Activated CD4-positive, alpha-beta T cell treated with anti-CD3 and anti-CD28 coated beads for 36 hours (primary cell): ENCODE measurements at regions not wholly inside any gene's neighbourhood (a gene's known extent, or its start where the extent isn't known, plus 50 kb on each side); places are given as distances from the start of the nearest gene placed in this dataset.

ENCODE experiments used
- ATAC-seq: fragments of 200-7000 bp; cut with Tn5 transposase; one replicate; pipeline ENCODE4 v1.10.0; 2021; ENCODE audit warnings: mild to moderate bottlenecking, moderate library complexity
- CTCF ChIA-PET: fragments of 350-600 bp; sonication (Branson Sonifier 250); formaldehyde crosslinking; loops from one replicate; lab custom pipeline; 2021; ENCODE audit warnings: antibody characterized with exemption; lab: Charles Lee
- POLR2A ChIA-PET: fragments of 350-600 bp; sonication (Branson Sonifier 250); formaldehyde crosslinking; loops from one replicate; lab custom pipeline; 2021; ENCODE audit warnings: antibody characterized with exemption, inconsistent platforms; lab: Charles Lee
- DNase-seq: peaks from one replicate; pipeline ENCODE4 v3.0.0-alpha.2; 2020
- H3K27ac Mint-ChIP-seq: one replicate; pipeline ENCODE4 v1.8.0; 2021; ENCODE audit warnings: mixed read lengths
- H3K27me3 Mint-ChIP-seq: one replicate; pipeline ENCODE4 v1.8.0; 2021; ENCODE audit warnings: mixed read lengths
- H3K36me3 Mint-ChIP-seq: one replicate; pipeline ENCODE4 v1.8.0; 2021; ENCODE audit warnings: low read depth, mixed read lengths
- H3K4me1 Mint-ChIP-seq: one replicate; pipeline ENCODE4 v1.8.0; 2021; ENCODE audit warnings: mixed read lengths
- H3K4me3 Mint-ChIP-seq: one replicate; pipeline ENCODE4 v1.8.0; 2021; ENCODE audit warnings: mild to moderate bottlenecking, moderate library complexity, mixed read lengths
- H3K9me3 Mint-ChIP-seq: one replicate; pipeline ENCODE4 v1.8.0; 2021; ENCODE audit warnings: low read depth, mixed read lengths
- intact Hi-C, 2 experiments: fragments of 100-400 bp; cut with DNase I in 1 of 2; cut with micrococcal nuclease in 1 of 2; formaldehyde crosslinking; loops; one replicate each; pipeline versions ENCODE4 v1.14.2 to v1.15.1; 2022 to 2024; cut with DNase I, micrococcal nuclease

DNA sequence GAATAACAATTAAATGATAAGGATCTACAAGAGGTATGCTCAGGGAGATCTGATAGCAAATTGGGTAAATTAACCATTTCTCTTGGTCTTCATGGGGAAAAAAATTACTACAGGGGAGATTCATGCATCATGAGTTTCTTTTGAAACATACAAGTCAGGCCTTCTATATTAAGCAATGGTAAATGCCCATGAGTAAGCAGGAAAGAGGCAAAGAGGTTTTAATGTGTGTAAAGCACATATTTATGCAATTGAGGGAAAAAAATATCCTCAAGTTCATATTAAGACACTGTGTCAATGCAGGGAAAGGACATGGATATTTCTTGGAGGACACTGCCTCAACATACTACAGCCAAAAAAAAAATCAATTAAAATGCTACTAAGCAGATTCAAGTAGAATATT lies 73.4 kb upstream of the NR4A3 start:
- H3K27ac Mint-ChIP-seq = no peak overlapping the region
- POLR2A ChIA-PET = no interaction called here
- H3K9me3 Mint-ChIP-seq = no peaks in the 10 kb centered on the region
- no peaks in the 10 kb centered on the region for H3K36me3 Mint-ChIP-seq
- ATAC-seq (no peak), DNase-seq (no peak)
- intact Hi-C loops = no loop called here
- H3K4me1 Mint-ChIP-seq = no peaks in the 10 kb centered on the region
- no peak overlapping the region for H3K4me3 Mint-ChIP-seq
- peaks cover 2% of the 10 kb centered on the region for H3K27me3 Mint-ChIP-seq
- CTCF ChIA-PET = no interaction called here

DNA sequence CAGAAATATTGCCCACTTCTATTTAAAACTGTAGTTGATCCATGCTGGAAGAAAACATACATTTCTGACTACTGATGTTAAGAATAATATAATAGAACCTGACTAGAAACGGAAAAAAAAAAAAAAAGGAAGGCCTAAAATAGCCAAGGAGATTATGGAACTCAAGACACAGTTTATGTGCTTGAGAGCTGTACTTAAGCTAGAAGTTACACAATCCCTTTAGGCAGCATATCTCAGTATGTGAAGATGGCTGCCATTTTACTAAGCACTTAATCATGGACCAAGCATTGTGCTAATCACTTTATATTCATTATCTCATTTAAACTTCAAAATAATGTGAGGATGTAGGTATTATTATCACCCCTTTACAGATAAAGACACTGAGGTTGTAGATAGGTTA lies 73.0 kb upstream of the NR4A3 start:
- ChIA-PET CTCF (no interaction called here), POLR2A (no interaction called here)
- no peak for DNase-seq
- Mint-ChIP-seq H3K9me3 (no peaks in the 10 kb centered on the region), H3K27ac (no peak overlapping the region), H3K4me3 (no peak overlapping the region), H3K4me1 (no peaks in the 10 kb centered on the region), H3K36me3 (no peaks in the 10 kb centered on the region), H3K27me3 (peaks cover 2% of the 10 kb centered on the region)
- ATAC-seq = no peak
- intact Hi-C loops = no loop called here

DNA sequence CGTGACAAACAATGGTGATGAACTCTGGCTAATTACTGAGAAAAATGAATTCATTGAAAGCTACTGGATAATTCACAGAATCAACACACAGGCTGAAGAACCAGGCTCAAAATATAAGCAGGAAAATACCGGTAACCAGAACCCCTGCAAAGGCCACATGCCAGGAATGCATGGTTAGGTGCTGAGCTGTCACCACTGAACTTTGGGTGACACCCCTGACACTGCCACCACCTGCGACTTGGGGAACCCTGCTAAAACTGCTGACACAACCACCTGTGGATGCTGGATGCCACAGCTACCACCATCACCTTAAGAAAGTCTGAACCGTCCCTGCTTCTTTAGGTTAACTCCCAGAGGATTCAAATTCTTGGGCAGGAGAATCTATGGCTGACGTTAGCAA lies 72.0 kb upstream of the NR4A3 start:
- H3K4me1 Mint-ChIP-seq = no peaks in the 10 kb centered on the region
- H3K27ac Mint-ChIP-seq = no peak overlapping the region
- DNase-seq (no peak), ATAC-seq (no peak)
- no peaks in the 10 kb centered on the region for H3K36me3 Mint-ChIP-seq
- intact Hi-C loops = no loop called here
- CTCF ChIA-PET = no interaction called here
- H3K27me3 Mint-ChIP-seq = peaks cover 6% of the 10 kb centered on the region
- no peaks in the 10 kb centered on the region for H3K9me3 Mint-ChIP-seq
- no peak overlapping the region for H3K4me3 Mint-ChIP-seq
- POLR2A ChIA-PET = no interaction called here

DNA sequence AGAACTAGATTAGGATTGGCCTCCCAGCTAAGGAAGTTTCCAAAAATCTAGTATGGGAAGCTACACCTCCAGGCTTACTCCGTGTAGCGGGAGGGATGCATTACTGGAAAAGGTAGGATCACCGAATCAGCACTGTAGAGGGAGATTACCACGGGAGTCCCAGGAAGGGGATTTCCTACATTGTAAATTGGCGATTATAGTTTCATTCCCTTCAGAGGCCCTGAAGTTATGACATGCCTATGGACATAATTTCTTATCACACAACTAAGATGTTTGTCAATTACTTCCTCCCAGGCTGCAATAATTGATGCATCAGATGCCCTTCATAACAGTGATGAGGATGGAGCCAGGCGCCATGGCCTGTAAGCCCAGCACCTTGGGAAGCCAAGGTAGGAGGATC lies 71.2 kb upstream of the NR4A3 start:
- Mint-ChIP-seq H3K9me3 (no peaks in the 10 kb centered on the region), H3K36me3 (no peaks in the 10 kb centered on the region), H3K27me3 (peaks cover 9% of the 10 kb centered on the region), H3K27ac (no peak overlapping the region), H3K4me1 (no peaks in the 10 kb centered on the region), H3K4me3 (no peak overlapping the region)
- DNase-seq (no peak), ATAC-seq (no peak)
- POLR2A ChIA-PET = no interaction called here
- intact Hi-C loops = no loop called here
- CTCF ChIA-PET = interaction anchor here (0.6 kb wide), 1 partner anchor 14 kb away, joined by 3 read pairs; no protein-coding TSS in a partner anchor

DNA sequence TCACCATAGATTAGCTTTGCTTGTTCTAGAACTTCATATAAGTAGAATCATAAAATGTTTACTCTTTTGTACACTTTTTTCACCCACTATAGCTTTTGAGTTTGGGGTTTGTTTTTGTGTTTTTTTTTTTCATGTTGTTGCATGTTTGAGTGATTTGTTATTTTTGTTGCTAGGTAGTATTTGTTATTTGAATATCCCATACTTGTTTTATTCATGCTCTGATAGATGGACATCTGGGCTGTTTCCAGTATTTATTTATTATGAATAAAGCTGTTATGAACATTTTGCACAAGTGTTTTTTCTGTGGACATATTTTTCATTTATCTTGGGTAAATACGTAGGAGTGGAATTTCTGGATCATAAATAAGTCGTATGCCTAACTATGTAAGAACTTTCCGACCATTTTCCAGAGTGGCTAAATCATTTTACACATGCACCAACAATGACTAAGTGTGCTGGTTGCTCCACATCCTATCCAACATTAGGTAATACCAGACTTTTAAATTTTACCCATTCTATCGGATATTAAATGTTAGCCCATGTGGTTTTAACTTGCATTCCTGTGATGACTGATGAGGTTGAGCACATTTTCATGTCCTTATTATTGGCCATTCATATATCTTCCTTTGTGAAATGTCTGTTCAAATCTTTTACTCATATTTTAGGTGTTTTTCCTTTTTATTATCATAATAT lies 69.1 kb upstream of the NR4A3 start:
- POLR2A ChIA-PET = no interaction called here
- Mint-ChIP-seq H3K4me1 (no peaks in the 10 kb centered on the region), H3K4me3 (no peak overlapping the region), H3K36me3 (no peaks in the 10 kb centered on the region), H3K27ac (no peak overlapping the region), H3K9me3 (no peaks in the 10 kb centered on the region), H3K27me3 (peaks cover 9% of the 10 kb centered on the region)
- DNase-seq (no peak), ATAC-seq (no peak)
- intact Hi-C loops = no loop called here
- CTCF ChIA-PET = interaction anchor here (0.9 kb wide), 1 partner anchor 159 kb away, joined by 3 read pairs; no protein-coding TSS in a partner anchor

DNA sequence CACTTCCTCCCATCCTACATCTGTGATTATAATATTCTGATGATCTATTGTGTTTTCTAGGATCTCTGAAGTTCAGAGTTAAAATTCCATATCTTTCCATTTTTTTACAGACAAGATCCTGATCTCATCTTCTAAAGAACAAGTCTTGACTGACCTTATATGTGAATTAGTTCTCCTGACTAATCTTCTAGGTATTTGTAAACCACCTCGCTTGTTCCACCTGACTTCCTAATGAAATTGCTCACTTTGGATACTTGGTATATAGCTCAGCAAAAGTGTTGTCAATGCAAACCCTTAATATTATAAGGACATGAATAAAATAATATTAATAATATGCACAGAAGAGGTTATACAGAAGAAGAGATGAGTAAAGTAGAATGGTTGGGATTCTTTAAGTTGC lies 68.2 kb upstream of the NR4A3 start:
- Mint-ChIP-seq H3K4me3 (no peak overlapping the region), H3K9me3 (no peaks in the 10 kb centered on the region), H3K27ac (no peak overlapping the region), H3K27me3 (peaks cover 9% of the 10 kb centered on the region), H3K36me3 (no peaks in the 10 kb centered on the region), H3K4me1 (no peaks in the 10 kb centered on the region)
- ATAC-seq (no peak), DNase-seq (no peak)
- CTCF ChIA-PET = no interaction called here
- intact Hi-C loops = no loop called here
- POLR2A ChIA-PET = no interaction called here

DNA sequence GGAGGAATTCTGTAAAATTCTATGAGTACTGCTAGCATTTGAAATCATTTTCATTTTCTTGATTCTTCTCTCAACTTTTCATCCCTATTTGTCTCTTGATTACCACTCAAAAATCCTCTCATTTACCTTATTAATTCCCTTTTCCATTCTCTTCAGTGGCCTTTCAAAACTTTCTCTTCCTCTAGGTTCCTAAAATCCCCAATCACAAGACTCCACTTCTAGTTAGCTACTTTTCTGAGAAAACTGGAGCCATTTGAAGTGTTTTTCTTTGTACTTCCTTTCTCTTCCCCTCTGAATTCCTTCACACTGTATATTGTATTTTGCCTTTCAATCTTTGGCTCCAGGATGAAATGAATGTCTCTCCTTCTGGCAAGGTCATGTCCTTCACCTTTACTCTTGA lies 61.3 kb upstream of the NR4A3 start:
- POLR2A ChIA-PET = no interaction called here

DNA sequence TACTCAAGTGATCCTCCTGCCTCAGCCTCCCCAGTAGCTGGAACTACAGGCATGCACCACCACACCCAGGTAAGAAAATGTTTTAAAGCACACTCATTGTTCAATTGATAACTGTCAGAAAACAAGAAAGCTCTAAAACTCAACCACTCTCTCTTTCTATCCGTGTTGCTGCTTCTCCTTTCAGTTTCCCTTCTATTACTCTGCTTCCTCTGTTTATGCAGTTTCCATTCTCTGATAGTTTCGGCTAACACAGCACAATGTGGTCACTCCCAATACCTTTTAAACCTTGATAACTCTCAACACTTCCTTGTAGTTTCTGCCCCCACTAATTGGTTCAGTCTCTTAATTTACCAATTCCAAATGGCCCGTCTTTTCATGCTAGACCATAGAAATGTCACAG lies 59.2 kb upstream of the NR4A3 start:
- peak; percentile 91 for ATAC-seq
- Mint-ChIP-seq H3K36me3 (no peaks in the 10 kb centered on the region), H3K4me3 (no peak overlapping the region), H3K27ac (no peak overlapping the region), H3K4me1 (no peaks in the 10 kb centered on the region), H3K27me3 (peaks cover 7% of the 10 kb centered on the region), H3K9me3 (no peaks in the 10 kb centered on the region)
- CTCF ChIA-PET = no interaction called here
- intact Hi-C loops = no loop called here
- no peak for DNase-seq
- POLR2A ChIA-PET = no interaction called here

More for the DNA sequence above, 61.3 kb upstream of the NR4A3 start:
- H3K9me3 Mint-ChIP-seq = no peaks in the 10 kb centered on the region
- no peak overlapping the region for H3K27ac Mint-ChIP-seq
- H3K4me1 Mint-ChIP-seq = no peaks in the 10 kb centered on the region
- ATAC-seq = no peak
- intact Hi-C loops = no loop called here
- H3K27me3 Mint-ChIP-seq = peaks cover 7% of the 10 kb centered on the region
- no peak overlapping the region for H3K4me3 Mint-ChIP-seq
- CTCF ChIA-PET = no interaction called here
- DNase-seq = no peak
- H3K36me3 Mint-ChIP-seq = no peaks in the 10 kb centered on the region
